ENCODE measurements at regions not wholly inside any gene's neighbourhood (a gene's known extent, or its start where the extent isn't known, plus 50 kb on each side); places are given as distances from the start of the nearest gene placed in this dataset.
"Not testable (repeated sequence)": the region's sequence is repeated elsewhere in the genome, so short reads cannot be mapped to it uniquely, and the experiment has no call there.

DNA sequence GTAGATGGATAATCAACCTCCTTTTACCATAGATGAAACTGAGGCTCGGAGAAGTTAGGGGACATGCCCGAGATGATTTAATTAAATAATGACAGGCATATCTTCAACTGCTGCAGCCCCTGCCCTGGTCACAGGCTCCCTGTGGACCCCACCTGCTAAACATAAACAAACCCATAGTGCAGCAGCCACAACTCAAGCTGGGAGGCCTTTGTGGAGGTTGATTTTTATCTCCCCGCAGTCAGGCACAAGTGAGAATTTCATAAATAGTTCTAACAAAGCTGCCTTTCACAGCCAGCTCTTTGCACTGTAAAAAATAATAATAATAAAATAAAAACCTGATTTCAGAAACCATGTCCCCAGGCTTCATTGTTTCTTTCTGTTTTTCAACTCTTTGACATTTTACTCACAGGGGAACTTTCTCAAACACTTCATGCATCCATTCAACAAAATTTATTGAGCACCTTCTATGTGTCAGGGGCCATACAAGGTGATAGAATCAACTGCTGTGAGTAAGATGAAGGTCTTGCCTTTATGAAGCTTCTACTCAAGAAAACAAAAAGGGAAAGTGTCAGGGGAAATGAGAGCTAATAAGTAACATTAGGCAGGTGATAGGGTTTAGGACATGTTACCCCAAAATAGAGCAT lies 393.6 kb upstream of the PROK2 start:
- DNase-seq: no peak

DNA sequence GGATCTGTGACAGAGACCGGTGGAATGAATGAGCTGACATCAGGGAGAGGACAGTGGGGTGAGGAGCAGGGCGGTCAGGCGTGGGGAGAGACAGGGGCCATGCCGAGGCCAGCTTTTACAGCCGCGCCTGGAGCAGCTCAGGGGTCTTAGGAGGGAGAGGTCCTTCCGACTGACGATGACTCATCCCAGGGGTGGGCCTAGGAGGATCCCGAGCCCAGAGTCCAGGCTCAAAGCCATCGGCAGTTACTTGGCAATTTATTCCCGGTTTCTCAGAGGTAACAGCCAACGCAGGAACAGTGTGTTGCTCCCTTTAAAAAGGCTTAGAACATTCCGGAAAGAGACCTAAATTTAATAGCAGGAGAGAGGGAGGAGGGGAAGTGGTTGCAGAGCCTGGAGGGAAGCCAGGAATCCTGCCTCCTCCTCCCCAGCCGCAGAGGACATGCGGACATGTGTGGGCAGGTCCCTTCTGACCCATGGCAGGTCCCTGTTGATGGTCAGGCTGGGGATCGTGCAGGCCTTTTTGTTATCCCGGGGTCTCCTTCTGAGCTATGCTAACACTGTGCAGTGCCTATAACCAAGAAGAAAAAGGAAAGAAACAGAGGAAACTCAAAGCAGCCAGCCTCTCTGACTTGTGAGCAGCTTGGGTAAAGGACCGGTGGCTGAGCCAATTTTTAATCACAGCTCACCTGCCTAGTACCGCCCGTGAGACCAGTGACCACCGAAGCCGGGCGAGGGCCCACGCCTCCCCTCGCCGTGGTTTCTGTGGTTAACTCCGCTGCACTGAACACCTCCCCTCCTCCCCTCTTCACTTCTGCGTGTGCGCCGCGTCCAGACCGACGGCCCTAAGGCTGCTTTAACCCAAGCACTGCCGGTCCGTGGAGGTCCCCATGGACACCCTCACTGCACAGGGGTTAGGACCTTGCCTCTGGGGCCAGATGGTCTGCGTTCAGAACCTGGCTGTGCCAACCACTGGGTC lies 392.4 kb upstream of the PROK2 start:
- DNase-seq: no peak

DNA sequence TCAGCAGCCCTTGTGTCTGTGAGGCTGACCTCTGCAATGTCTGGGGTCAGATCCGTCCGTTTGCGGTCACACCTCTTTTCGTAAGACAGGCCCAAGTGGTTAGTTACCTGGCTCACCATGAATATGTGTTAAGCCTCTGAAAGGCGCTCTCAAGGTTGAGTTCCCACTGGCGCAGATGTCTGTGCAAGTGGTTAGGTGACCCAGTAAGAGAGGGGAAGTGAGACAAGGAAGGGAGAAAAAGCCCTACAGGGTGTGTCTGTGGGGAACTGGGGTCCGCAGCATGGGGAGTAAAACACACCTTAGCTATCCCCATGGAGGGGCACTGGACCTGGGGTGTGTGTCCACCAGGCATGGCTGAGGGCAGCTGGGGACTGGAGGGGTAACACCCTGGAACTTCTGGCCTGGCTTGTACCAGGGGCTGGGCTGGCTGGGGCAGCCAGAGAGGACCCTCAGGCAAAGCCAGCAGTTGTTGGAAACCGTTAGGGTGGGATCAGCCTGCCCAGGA lies 391.6 kb upstream of the PROK2 start:
- no peak for DNase-seq

DNA sequence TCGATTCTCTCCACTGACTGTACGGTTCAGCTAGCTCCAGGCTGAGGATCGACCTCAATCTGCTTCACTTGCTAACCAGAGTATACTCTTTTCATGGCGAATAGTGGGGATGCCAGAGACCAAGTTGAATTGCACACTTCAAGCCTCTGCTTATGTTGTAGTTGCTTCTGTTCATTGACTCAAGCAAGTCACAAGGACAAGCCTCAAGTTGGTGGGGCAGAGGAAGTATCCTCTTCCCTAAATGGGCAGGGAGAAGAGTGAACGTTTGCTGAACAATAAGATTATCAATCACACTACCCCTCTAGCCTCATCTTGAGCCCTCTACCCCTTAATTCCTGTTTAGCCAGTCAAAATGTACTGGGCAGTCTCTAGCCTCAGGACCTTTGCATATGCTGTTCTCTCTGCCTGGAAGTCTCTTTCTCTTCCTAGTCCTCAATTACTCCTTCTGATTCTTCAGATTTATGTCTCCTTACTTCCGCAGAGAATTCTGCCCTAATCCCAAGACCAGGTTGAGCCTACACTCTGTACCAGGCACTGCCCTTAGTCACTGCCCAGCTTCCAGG lies 390.4 kb upstream of the PROK2 start:
- no peak for DNase-seq

DNA sequence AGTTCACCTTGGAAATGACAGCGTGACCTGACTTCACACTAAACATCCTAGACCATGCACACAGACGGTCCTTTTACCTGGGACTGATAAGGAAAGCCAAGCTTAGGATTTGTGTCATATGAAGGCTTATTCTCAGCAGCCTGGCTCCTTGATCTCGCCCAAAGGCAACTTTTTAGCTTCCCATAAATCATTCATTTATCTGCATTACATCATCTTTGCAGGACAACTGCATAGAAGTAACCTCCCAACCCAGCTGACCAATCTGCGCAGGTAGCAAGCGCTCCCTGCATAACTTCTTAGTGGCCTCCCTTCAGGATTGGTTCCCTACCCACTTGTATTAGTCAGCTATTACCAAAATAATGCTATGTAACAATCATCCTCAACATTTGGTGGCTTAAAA lies 389.9 kb upstream of the PROK2 start:
- no peak for DNase-seq

DNA sequence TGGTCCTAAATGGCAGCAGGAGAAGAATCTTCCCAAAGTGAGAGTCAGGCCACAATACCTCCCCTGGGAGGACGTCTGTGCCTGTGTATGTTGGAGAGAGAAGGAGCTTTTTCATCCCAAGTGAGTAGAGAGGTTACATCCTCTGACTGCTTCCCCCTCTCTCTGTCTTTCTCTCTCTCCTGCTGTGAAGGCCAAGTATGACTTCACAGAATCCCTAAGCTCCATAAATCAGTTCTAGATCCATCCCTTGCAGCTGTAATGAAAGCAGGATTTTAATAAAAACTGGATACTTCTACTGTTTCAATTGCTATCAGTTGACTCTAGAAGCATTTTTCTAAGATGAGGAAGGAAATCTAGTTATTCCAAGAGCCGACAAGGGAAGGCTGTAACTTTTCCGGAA lies 389.1 kb upstream of the PROK2 start:
- DNase-seq: no peak

DNA sequence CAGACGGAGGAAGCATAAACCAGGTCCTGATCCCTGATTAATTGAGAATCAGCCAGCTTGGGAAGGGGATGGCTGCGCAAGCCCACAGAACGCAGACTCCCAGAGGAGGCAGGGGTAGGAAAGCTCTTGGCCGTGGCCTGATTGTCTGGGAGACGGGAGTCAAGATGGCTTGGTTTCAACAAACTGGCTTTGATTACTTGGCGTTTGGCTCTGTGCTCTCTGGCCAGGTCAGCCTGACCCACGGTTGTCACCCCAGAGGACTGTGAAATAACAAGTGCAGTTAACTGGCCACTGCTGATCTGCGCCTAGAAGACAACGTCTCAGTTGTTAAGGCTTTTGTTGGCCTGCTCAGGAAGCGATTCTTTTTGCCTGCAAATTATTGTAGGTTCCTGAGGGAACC lies 387.0 kb upstream of the PROK2 start:
- DNase-seq: no peak

DNA sequence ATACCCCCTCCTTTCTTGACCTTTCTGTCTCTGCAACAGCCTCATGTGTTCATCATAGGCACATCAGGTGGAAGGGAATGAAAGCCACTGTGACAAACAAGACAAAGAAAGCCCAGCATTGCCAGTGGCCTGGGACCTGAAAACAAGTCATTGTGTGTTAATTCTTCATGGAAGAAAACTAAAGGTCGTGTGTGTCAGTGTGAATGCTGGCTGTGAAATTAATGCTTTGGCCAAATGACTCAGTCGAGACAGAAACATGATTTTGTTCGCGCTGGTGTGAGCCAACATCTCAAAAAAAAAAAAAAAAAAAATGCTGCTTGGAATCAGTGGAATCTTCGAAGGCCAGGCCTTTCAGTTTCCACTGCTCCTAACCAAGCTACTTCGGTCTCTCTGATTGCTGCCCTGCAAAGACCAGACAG lies 386.5 kb upstream of the PROK2 start:
- DNase-seq: no peak

DNA sequence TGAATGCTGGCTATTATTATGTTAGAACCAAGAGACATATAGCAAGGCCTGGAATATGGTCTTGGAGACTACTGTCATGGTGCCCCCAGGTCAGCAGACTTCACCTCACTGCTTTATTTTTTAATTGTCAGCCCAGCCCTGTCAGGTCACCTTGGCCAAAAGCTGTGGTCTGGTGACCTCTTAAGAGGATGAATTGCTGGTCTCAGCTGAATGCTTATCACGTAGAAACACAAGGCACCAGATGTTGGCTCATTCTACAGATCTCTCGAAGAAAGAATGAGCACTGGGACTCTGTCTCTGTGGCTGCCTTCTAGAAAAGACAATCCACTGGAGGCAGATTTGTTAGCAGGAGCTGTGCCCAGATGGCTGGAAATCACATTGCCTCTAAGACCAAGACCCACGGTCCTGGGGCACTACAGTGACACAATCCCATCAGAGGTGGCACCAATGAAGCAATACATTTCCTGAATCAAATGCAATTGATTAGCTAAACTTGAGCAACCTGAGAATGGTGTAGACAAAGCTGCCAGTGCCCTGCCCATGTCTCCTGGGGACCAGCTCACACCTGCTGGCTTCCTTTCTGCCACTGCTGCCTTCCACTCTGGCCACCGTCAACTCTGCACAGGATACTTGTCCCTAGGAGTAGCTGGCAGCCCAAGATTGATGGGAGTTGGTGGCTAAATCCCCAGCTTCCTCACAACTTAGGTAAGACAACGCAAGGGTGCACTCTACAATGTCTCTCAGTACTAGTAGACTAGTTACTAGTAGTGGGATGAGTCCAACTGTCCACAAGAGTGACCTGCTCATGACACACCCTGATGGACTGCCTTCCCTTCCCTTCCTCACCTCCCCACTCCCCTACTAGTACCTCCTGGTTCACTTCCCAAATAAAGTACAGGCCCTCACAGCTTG lies 384.9 kb upstream of the PROK2 start:
- no peak for DNase-seq

DNA sequence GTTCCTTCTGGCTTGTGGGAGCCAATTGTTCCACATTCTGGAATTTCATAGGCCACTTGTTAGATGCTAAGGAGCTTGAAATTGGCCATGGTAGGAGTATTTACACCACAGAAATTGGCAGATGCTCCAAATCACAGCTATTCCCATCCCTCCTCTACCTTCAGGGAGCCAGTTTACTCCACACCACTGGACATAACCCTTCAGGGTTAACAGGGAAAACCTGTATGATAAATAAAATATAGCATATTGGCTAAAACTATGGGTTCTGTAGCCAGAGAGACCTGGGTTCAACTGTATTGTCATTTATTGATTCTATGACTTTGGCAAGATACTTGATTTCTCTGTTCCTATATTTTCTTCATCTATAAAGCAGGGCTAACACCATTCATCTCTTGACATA lies 384.2 kb upstream of the PROK2 start:
- no peak for DNase-seq

DNA sequence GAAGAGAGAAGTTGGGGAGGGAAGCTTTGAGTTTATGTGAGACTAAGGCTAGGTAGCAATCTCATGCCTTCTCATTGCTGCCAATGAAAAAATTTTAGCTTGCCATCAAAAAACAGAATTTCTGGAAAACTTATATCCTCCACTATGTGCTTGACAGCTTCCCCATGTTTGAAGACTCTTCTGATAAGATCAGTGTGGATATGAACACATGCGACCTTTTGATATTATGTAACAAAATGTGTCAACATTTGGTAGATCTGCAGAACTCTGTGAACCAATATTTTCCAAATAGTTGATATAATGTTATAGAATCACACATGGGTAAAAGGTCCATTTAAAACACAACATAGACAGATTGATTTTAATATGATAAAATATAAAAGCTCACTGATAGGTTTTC lies 380.9 kb upstream of the PROK2 start:
- DNase-seq: no peak

DNA sequence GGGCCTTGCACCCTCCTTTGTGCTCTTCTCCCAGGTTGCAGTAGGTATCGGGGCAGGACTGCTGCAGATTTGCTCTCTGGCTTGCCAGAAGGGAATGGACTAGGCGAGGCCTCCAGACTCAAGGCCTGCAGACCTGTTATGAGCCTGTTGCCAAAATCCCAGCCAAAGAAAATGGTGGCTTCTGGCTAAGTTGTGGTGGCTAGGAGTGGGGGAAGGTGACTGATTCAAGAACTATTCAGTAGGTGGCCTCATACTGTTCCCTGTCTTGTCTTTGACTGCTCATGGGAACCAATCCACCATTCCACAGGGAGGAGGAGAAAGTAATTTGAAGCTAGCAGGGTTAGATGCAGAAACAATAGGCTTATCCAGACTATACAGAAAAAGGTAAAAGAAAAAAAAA lies 380.4 kb upstream of the PROK2 start:
- no peak for DNase-seq

DNA sequence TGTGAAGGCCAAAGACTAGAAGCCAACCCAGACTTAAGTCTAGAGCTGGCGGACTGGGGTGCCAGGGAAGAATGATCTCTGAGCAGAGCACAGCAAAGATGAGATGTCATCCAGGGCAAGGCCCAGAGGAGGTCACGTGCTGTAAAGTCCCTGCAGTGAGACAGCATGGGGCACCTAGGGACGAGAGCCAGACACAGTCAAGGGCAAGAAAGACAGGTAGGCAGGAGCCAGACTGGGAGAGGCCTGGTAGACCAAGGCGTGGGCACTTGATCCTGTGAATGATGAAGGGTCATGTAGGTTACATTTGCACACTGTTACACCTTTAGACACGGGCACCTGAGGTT lies 379.7 kb upstream of the PROK2 start:
- no peak for DNase-seq

DNA sequence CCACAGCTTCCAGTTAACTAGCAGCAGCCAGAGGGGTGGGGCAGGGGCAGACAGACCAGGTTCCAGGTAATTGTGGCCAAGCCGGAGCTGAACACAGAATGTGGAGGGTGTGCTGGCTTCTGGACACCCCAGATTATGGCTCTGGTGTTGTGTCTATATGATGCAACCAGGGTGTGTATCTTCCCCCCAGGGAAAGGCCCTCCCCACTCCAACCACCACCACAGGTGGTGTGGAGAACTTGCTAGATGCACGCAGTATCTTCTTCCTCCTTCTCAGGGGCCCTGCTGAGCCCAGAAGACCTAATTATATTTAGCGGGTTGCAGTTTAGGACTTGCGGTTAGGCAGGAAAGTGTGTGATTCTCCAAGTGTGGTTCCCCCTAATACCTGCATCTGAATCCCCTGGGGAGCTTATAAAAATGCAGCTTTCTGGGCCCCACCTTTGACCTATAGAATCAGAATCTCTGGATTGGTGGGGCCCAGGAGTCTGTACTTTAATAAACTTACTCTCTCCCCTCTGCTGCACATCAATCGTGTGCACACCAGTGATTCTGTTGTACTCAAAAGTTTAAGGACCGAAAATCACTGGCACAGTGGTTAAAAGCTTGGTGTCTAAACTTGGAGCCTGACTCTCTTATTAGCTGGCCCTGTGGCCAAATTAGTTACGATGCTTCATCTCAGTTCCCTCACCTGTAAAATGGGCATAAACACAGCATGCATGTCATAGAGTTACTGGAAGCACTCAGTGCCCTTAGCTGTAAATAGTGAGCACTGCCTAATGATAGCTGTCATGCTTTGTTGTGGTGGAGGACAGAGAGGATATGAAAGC lies 379.1 kb upstream of the PROK2 start:
- DNase-seq: no peak

DNA sequence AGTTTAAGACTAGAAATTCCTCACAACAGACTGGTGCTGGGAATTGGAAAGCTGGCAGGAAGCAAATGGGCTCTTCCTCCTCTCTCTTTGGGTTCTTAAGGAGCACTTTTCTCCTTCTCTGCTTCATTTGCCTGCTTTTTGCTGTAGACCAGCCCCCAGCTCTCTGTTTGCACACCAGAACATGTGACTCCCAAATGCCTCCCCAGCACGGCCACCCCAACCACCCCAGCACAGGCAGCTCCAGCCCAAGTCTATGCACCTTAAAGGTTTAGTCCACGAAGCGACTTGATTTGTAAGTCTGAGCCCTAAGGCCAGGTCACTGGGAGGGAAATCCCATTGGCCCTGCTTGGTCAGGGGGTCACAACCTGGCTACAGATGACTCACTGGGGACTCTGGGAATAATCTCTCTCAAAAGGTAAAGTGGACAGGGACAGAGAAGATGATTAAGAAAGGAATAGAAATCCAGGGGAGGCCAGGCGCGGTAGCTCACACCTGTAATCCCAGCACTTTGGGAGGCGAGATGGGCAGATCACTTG lies 377.8 kb upstream of the PROK2 start:
- no peak for DNase-seq

DNA sequence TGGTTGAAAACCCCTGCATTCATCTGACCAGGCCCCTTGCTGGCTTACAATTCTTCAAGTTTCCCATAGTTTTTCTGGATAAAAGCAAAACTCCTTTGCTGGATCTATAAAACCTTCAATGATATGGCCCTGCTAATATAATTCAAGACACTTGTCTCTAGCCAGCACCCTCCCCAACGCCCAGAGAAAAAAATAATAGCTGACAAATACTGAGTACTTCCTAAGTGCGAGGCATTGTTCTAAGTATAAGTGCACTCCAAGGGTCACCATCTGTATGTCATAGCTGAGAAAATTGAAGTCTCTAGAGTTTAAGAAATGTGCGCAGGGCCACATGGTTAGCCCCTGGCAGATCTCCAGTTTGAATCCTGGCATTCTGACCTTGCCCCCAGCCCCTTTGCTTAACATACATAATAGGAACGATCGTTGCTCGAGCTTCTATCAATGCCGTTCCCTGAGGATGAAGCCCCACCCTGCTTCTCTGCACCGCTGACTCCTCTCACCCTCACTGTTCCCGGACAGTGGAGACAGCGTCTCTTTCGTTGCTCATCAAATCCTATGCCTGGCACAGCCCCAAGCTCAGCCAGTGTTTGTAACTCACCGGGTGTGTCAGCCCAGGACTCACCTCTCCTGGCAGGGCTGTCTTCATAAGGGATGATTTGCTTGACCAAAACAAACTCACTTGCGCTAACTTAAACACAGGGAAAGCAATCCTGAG lies 377.1 kb upstream of the PROK2 start:
- DNase-seq: no peak

DNA sequence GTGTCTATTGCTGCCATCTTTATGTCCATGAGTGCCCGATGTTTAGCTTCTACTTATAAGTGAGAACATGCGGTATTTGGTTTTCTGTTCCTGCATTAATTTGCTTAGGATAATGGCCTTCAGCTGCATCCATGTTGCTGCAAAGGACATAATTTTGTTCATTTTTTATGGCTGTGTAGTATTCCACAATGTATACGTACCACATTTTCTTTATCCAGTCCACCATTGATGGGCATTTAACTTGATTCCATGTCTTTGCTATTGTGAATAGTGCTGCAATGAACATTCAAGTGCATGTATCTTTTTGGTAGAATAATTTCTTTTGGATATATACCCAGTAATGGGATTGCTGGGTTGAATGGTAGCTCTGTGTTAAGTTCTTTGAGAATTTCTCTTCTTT lies 376.3 kb upstream of the PROK2 start:
- not testable (repeated sequence) for DNase-seq

DNA sequence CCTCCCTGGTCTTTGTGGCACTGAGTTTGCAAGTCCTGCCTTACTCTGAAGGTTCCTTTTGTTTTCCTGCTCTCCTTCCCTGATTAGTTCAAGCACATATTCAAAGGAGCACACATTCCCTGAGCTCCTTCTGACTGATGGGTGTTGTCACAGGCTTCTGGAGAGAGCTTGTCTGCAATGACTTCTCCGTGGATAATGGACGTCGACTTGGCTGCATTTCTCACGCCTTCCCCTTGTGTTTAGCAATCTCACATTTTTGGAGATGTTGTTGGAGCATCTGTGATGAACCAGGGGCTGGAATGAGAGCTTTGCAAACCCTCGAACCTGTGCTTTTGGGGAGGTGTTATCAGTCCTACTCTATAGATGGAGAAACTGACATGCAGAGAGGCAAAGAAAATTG lies 375.4 kb upstream of the PROK2 start:
- DNase-seq: no peak

DNA sequence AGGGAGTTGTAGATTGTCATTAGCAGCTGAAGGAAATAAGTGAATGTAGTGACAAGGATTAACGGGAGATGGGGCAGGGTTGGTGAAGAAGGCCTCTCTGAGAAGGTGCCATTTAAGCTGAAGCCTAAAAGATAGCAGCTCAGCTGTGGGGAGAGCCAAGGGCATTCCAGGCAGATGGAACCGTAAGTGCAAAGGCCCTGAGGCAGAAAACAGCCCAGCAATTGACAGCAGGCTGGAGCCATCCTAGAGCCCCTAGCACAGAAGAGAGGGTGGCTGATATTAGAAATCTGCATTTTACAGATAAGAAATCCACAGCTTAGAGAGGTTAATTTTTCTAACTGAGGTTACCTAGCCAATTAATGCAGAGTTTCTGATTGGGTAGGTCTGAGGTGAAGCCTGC lies 374.5 kb upstream of the PROK2 start:
- DNase-seq: no peak

Measured in muscle of arm (tissue), 1 donor.